ENCODE measurements at regions not wholly inside any gene's neighbourhood (a gene's known extent, or its start where the extent isn't known, plus 50 kb on each side); places are given as distances from the start of the nearest gene placed in this dataset.

GRCh38 chr7:125406111-125406510, 476.5 kb upstream of the POT1 start (continued):
- no peak for TF ChIP-seq ELK1 (CRISPR knock-in tag; IDR thresholded peaks at IDR 0.05)
- no peak for TF ChIP-seq ZHX1 (conservative IDR thresholded peaks at IDR 0.05; ENCODE audit: low read length)
- no peak for TF ChIP-seq ZMIZ1 (IDR thresholded peaks at IDR 0.05; ENCODE audit: low read depth in 2 of 2, low read length in 2 of 2)
- TF ChIP-seq ZNF444 (CRISPR knock-in tag; IDR thresholded peaks at IDR 0.05): no peak
- TF ChIP-seq HLTF (IDR thresholded peaks at IDR 0.05): no peak
